ENCODE measurements at regions not wholly inside any gene's neighbourhood (a gene's known extent, or its start where the extent isn't known, plus 50 kb on each side); places are given as distances from the start of the nearest gene placed in this dataset.

DNA sequence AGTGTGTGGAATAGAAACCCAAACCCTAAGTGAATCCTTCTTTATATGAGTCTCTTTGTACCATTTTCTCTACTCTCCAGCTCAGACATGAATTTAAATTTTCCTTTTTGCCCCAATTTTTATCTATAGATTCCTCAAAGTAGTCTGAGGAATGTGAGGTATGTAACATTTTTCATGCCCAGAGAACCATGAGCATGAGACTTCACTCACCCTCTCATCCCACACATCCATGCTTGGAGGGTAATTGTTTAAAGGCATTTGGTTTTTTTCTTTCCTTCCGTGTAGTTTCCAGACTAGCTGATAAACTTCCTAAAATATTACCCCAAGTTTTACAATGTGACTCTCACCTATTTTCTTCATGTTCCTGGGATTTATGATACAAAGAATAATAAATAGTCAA, 2056.8 kb upstream of the CELF4 start:
- H3K27ac ChIP-seq (ENCODE audit: low read depth in 1 of 2, low read length in 2 of 2), result no peak overlapping the region
- WGBS, result 75% methylated on average over 1 of the region's 1 CpG
- no peak overlapping the region for H3K4me3 ChIP-seq (ENCODE audit: low read depth in 1 of 3, low read length in 3 of 3)
- H3K36me3 ChIP-seq (ENCODE audit: control insufficient read depth in 4 of 4, insufficient read depth in 3 of 4, low read depth in 1 of 4, low read length in 3 of 4), result no peaks in the 10 kb centered on the region
- no peak for DNase-seq (ENCODE audit: low spot score)
- no peak overlapping the region for H3K9ac ChIP-seq (ENCODE audit: low read depth in 1 of 2, low read length in 2 of 2)
- no peaks in the 10 kb centered on the region for H3K9me3 ChIP-seq (ENCODE audit: control insufficient read depth in 4 of 4, low read length in 3 of 4)
- peaks cover 0 to 2% (median 0%) of the 10 kb centered on the region in 4 donors for H3K27me3 ChIP-seq (ENCODE audit: control insufficient read depth in 4 of 4, insufficient read depth in 4 of 4, low read length in 3 of 4)
- no peaks in the 10 kb centered on the region for H3K4me1 ChIP-seq (ENCODE audit: control insufficient read depth in 4 of 4, insufficient read depth in 4 of 4, low read length in 3 of 4)
- no peak for TF ChIP-seq HNF4A (conservative IDR thresholded peaks at IDR 0.05)
- TF ChIP-seq, protein P1, sequence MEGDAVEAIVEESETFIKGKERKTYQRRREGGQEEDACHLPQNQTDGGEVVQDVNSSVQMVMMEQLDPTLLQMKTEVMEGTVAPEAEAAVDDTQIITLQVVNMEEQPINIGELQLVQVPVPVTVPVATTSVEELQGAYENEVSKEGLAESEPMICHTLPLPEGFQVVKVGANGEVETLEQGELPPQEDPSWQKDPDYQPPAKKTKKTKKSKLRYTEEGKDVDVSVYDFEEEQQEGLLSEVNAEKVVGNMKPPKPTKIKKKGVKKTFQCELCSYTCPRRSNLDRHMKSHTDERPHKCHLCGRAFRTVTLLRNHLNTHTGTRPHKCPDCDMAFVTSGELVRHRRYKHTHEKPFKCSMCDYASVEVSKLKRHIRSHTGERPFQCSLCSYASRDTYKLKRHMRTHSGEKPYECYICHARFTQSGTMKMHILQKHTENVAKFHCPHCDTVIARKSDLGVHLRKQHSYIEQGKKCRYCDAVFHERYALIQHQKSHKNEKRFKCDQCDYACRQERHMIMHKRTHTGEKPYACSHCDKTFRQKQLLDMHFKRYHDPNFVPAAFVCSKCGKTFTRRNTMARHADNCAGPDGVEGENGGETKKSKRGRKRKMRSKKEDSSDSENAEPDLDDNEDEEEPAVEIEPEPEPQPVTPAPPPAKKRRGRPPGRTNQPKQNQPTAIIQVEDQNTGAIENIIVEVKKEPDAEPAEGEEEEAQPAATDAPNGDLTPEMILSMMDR (IDR thresholded peaks at IDR 0.05; ENCODE audit: low read depth, low read length, missing input control), result no peak
- TF ChIP-seq, protein P2, sequence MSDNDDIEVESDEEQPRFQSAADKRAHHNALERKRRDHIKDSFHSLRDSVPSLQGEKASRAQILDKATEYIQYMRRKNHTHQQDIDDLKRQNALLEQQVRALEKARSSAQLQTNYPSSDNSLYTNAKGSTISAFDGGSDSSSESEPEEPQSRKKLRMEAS (IDR thresholded peaks at IDR 0.05), result no peak
- TF ChIP-seq, protein P3, sequence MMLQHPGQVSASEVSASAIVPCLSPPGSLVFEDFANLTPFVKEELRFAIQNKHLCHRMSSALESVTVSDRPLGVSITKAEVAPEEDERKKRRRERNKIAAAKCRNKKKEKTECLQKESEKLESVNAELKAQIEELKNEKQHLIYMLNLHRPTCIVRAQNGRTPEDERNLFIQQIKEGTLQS (IDR thresholded peaks at IDR 0.05), result no peak
- no peak for TF ChIP-seq SP1 (IDR thresholded peaks at IDR 0.05)
- no peak for TF ChIP-seq HNF4G (IDR thresholded peaks at IDR 0.05)
- TF ChIP-seq, protein P4, sequence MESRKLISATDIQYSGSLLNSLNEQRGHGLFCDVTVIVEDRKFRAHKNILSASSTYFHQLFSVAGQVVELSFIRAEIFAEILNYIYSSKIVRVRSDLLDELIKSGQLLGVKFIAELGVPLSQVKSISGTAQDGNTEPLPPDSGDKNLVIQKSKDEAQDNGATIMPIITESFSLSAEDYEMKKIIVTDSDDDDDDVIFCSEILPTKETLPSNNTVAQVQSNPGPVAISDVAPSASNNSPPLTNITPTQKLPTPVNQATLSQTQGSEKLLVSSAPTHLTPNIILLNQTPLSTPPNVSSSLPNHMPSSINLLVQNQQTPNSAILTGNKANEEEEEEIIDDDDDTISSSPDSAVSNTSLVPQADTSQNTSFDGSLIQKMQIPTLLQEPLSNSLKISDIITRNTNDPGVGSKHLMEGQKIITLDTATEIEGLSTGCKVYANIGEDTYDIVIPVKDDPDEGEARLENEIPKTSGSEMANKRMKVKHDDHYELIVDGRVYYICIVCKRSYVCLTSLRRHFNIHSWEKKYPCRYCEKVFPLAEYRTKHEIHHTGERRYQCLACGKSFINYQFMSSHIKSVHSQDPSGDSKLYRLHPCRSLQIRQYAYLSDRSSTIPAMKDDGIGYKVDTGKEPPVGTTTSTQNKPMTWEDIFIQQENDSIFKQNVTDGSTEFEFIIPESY (IDR thresholded peaks at IDR 0.05), result no peak
- TF ChIP-seq, protein P5, sequence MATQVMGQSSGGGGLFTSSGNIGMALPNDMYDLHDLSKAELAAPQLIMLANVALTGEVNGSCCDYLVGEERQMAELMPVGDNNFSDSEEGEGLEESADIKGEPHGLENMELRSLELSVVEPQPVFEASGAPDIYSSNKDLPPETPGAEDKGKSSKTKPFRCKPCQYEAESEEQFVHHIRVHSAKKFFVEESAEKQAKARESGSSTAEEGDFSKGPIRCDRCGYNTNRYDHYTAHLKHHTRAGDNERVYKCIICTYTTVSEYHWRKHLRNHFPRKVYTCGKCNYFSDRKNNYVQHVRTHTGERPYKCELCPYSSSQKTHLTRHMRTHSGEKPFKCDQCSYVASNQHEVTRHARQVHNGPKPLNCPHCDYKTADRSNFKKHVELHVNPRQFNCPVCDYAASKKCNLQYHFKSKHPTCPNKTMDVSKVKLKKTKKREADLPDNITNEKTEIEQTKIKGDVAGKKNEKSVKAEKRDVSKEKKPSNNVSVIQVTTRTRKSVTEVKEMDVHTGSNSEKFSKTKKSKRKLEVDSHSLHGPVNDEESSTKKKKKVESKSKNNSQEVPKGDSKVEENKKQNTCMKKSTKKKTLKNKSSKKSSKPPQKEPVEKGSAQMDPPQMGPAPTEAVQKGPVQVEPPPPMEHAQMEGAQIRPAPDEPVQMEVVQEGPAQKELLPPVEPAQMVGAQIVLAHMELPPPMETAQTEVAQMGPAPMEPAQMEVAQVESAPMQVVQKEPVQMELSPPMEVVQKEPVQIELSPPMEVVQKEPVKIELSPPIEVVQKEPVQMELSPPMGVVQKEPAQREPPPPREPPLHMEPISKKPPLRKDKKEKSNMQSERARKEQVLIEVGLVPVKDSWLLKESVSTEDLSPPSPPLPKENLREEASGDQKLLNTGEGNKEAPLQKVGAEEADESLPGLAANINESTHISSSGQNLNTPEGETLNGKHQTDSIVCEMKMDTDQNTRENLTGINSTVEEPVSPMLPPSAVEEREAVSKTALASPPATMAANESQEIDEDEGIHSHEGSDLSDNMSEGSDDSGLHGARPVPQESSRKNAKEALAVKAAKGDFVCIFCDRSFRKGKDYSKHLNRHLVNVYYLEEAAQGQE (IDR thresholded peaks at IDR 0.05), result no peak
- TF ChIP-seq FOXA2 (IDR thresholded peaks at IDR 0.05), result no peak
- TF ChIP-seq NR2F2 (IDR thresholded peaks at IDR 0.05), result no peak
- TF ChIP-seq JUND (IDR thresholded peaks at IDR 0.05), result no peak
- TF ChIP-seq EGR1 (IDR thresholded peaks at IDR 0.05; ENCODE audit: low read depth in 2 of 2), result no peak
- no peak for TF ChIP-seq YY1 (IDR thresholded peaks at IDR 0.05)
- no peak for TF ChIP-seq GABPA (IDR thresholded peaks at IDR 0.05 in 1 of 2, conservative IDR thresholded peaks at IDR 0.05 in 1 of 2)
- no peak for TF ChIP-seq TAF1 (conservative IDR thresholded peaks at IDR 0.05)
- TF ChIP-seq RAD21 (IDR thresholded peaks at IDR 0.05), result no peak

Measured in liver (tissue), 8 donors.